CD14-positive monocyte (primary cell): ENCODE measurements at regions not wholly inside any gene's neighbourhood (a gene's known extent, or its start where the extent isn't known, plus 50 kb on each side); places are given as distances from the start of the nearest gene placed in this dataset.

Experiments used
- DNase-seq, 3 donors: peaks; one replicate each; pipeline ENCODE4 v3.0.0-alpha.2; 2011 to 2022
- H2AFZ ChIP-seq: 2 replicates; pipeline ENCODE4 v1.6.0; 2012; ENCODE audit warnings: mild to moderate bottlenecking, low read depth, low read length, inconsistent platforms; ENCODE audit not compliant: insufficient read depth, poor library complexity, severe bottlenecking
- H3K27ac ChIP-seq, 2 donors: 1 replicate in 1 of 2; 2 replicates in 1 of 2; pipeline ENCODE4 v1.5.1; 2012 to 2013; ENCODE audit warnings: low read length in 2 of 2, control low read depth in 1 of 2, inconsistent platforms in 1 of 2, low read depth in 1 of 2, mild to moderate bottlenecking in 1 of 2
- H3K27me3 ChIP-seq, 2 donors: one replicate each; pipeline versions ENCODE4 v1.6.0 to v1.6.1; 2011 to 2013; ENCODE audit warnings: low read length in 2 of 2; ENCODE audit not compliant: control insufficient read depth in 2 of 2, insufficient read depth in 2 of 2
- H3K36me3 ChIP-seq, 2 donors: replicated peaks in 1 of 2; 1 replicate in 1 of 2; 2 replicates in 1 of 2; pipeline versions ENCODE4 v1.5.1 to v1.6.1; 2012 to 2013; ENCODE audit warnings: low read length in 2 of 2, control low read depth in 1 of 2, inconsistent platforms in 1 of 2, mild to moderate bottlenecking in 1 of 2; ENCODE audit not compliant: insufficient read depth in 2 of 2, control insufficient read depth in 1 of 2
- H3K4me1 ChIP-seq, 2 donors: 1 replicate in 1 of 2; 2 replicates in 1 of 2; pipeline versions ENCODE4 v1.5.1 to v1.6.1; 2012 to 2013; ENCODE audit warnings: low read length in 2 of 2, control low read depth in 1 of 2, inconsistent platforms in 1 of 2, mild to moderate bottlenecking in 1 of 2, moderate library complexity in 1 of 2; ENCODE audit not compliant: insufficient read depth in 2 of 2, control insufficient read depth in 1 of 2
- H3K4me2 ChIP-seq: replicated peaks from 2 replicates; pipeline ENCODE3; 2012; ENCODE audit warnings: low read length, moderate library complexity, mild to moderate bottlenecking; ENCODE audit not compliant: poor library complexity, severe bottlenecking; ENCODE audit errors: extremely low read depth
- H3K4me3 ChIP-seq, 3 experiments: fragments of 200-600 bp in 1 of 3; sonication (generic) in 1 of 3; replicated peaks in 1 of 3; 1 replicate in 2 of 3; 2 replicates in 1 of 3; pipeline ENCODE4 v1.5.1; 2011 to 2013; ENCODE audit warnings: low read length in 3 of 3, mild to moderate bottlenecking in 3 of 3, control low read depth in 2 of 3, low read depth in 2 of 3, inconsistent platforms in 1 of 3, moderate library complexity in 1 of 3
- H3K79me2 ChIP-seq: 2 replicates; pipeline ENCODE4 v1.6.0; 2012; ENCODE audit warnings: mild to moderate bottlenecking, control low read depth, inconsistent platforms, low read length, moderate library complexity; ENCODE audit not compliant: insufficient read depth
- H3K9ac ChIP-seq: 2 replicates; pipeline ENCODE4 v1.6.0; 2017; ENCODE audit warnings: low read length, mild to moderate bottlenecking; ENCODE audit not compliant: insufficient read depth, poor library complexity, severe bottlenecking
- H3K9me3 ChIP-seq, 2 donors: replicated peaks in 1 of 2; 1 replicate in 1 of 2; 2 replicates in 1 of 2; pipeline versions ENCODE4 v1.5.1 to v1.6.1; 2012 to 2013; ENCODE audit warnings: low read length in 2 of 2, control low read depth in 1 of 2; ENCODE audit not compliant: control insufficient read depth in 1 of 2, insufficient read depth in 1 of 2
- H4K20me1 ChIP-seq: 2 replicates; pipeline ENCODE4 v1.6.0; 2012; ENCODE audit warnings: mild to moderate bottlenecking, low read length, control low read depth, moderate library complexity; ENCODE audit not compliant: insufficient read depth
- H3K27ac Mint-ChIP-seq, 7 donors: one replicate each; pipeline ENCODE4 v1.8.0; 2020; ENCODE audit warnings: mild to moderate bottlenecking in 7 of 7, mixed read lengths in 7 of 7, moderate library complexity in 6 of 7, inconsistent platforms in 2 of 7
- H3K27me3 Mint-ChIP-seq, 3 donors: one replicate each; pipeline ENCODE4 v1.8.0; 2021 to 2022; ENCODE audit warnings: low read depth in 3 of 3, mild to moderate bottlenecking in 3 of 3, mixed read lengths in 3 of 3, moderate library complexity in 3 of 3, inconsistent platforms in 1 of 3
- H3K36me3 Mint-ChIP-seq, 2 donors: one replicate each; pipeline ENCODE4 v1.8.0; 2020; ENCODE audit warnings: mixed read lengths in 2 of 2, inconsistent platforms in 1 of 2, mild to moderate bottlenecking in 1 of 2
- H3K4me1 Mint-ChIP-seq: one replicate; pipeline ENCODE4 v1.8.0; 2020; ENCODE audit warnings: mild to moderate bottlenecking, mixed read lengths
- H3K4me3 Mint-ChIP-seq, 2 donors: one replicate each; pipeline ENCODE4 v1.8.0; 2020; ENCODE audit warnings: mild to moderate bottlenecking in 2 of 2, mixed read lengths in 2 of 2, moderate library complexity in 1 of 2
- H3K9me3 Mint-ChIP-seq, 7 donors: one replicate each; pipeline ENCODE4 v1.8.0; 2020 to 2022; ENCODE audit warnings: mixed read lengths in 7 of 7, mild to moderate bottlenecking in 6 of 7, moderate library complexity in 6 of 7, inconsistent platforms in 2 of 7
- CTCF ChIP-seq: fragments of 200-600 bp; IDR thresholded peaks from one replicate; pipeline ENCODE4 v1.8.0; 2022; ENCODE audit warnings: antibody characterized with exemption, mild to moderate bottlenecking
- WGBS: methylation state at CpG from one replicate; pipeline ENCODE4 v1.1.5; 2013; ENCODE audit warnings: missing lambda C conversion rate; ENCODE audit not compliant: insufficient coverage; 5-methylcytosine and 5-hydroxymethylcytosine counted together
- intact Hi-C, 2 donors: fragments of 100-400 bp; cut with micrococcal nuclease; formaldehyde crosslinking; loops; one replicate each; pipeline versions ENCODE4 v1.15.0 to v1.15.1; 2023

- peaks cover 0 to 8% (median 0%) of the 10 kb centered on the region in 7 donors for H3K9me3 Mint-ChIP-seq
- H3K27me3 Mint-ChIP-seq: no peaks in the 10 kb centered on the region
- Histone ChIP-seq H4K20me1 (no peaks in the 10 kb centered on the region), H3K27me3 (no peaks in the 10 kb centered on the region), H2AFZ (no peak overlapping the region), H3K4me2 (no peak overlapping the region), H3K27ac (no peak overlapping the region), H3K36me3 (no peaks in the 10 kb centered on the region), H3K9me3 (peaks cover 0 to 9% of the 10 kb centered on the region in 2 donors), H3K4me3 (no peak overlapping the region), H3K79me2 (no peaks in the 10 kb centered on the region), H3K9ac (no peak overlapping the region), H3K4me1 (no peaks in the 10 kb centered on the region)
- intact Hi-C loops: no loop called here
- H3K4me3 Mint-ChIP-seq: no peak overlapping the region
- no peaks in the 10 kb centered on the region for H3K4me1 Mint-ChIP-seq
- no peaks in the 10 kb centered on the region for H3K36me3 Mint-ChIP-seq
- DNase-seq: no peak
- no peak for TF ChIP-seq CTCF
- no peak overlapping the region for H3K27ac Mint-ChIP-seq
Measured at GRCh38 chrY:15458426-15458825, 934.1 kb downstream of the NLGN4Y start.

- H3K4me3 Mint-ChIP-seq: no peak overlapping the region
- no peak overlapping the region for H3K4me2 ChIP-seq
- H3K36me3 Mint-ChIP-seq: no peaks in the 10 kb centered on the region
- no peak overlapping the region for H3K9ac ChIP-seq
- H3K9me3 Mint-ChIP-seq: no peaks in the 10 kb centered on the region
- no peaks in the 10 kb centered on the region for H3K79me2 ChIP-seq
- no peak overlapping the region for H3K27ac ChIP-seq
- no peak overlapping the region for H3K4me3 ChIP-seq
- no peak overlapping the region for H3K27ac Mint-ChIP-seq
- intact Hi-C loops: no loop called here
- WGBS: no CpG with 5 or more reads among the region's 6 CpGs
- no peaks in the 10 kb centered on the region for H3K27me3 ChIP-seq
- no peaks in the 10 kb centered on the region for H3K36me3 ChIP-seq
- H3K4me1 ChIP-seq: no peaks in the 10 kb centered on the region
- H2AFZ ChIP-seq: no peak overlapping the region
- no peaks in the 10 kb centered on the region for H3K9me3 ChIP-seq
- H4K20me1 ChIP-seq: no peaks in the 10 kb centered on the region
- no peak for TF ChIP-seq CTCF
- H3K4me1 Mint-ChIP-seq: no peaks in the 10 kb centered on the region
- H3K27me3 Mint-ChIP-seq: peaks cover 0 to 2% (median 0%) of the 10 kb centered on the region in 3 donors
- DNase-seq: no peak
Measured at GRCh38 chrY:15465880-15466279, 941.6 kb downstream of the NLGN4Y start.
